Left renal pelvis (tissue), 4 donors: ENCODE measurements at regions not wholly inside any gene's neighbourhood (a gene's known extent, or its start where the extent isn't known, plus 50 kb on each side); places are given as distances from the start of the nearest gene placed in this dataset.

Experiments
- DNase-seq, 4 donors: peaks; one replicate each; pipeline ENCODE4 v3.0.0-alpha.2; 2013; ENCODE audit warnings: low read depth in 4 of 4, low spot score in 3 of 4

DNA sequence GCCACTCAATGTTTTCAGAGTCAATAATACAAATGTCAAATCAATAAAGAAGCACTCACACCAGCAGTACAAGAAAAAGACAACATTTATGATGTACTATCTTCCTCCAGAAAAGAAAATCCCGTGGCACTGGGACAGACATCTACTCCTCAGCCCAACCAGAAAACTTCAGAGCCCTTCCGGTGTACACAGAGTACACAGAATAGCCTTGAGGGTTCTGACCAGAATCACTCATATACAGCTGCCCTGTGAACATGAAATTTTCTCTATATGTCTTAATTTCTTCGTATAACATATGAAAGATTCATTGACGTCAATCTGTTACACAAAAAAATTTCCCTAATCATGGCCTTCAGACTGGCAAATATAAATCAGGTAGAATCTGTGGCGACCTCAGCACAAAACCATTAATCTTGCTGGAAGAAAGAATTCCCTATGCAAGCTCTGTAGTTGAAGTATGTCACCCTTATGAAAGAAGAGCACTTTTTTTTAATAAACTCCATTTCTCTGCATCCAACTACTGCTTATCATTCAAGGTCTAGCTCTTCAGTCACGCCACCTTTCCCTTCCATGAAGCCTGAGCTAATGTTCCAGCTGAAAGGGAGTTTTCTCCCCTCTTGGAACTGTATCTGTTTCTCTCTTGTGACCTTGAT lies 53.8 kb upstream of the PLAAT1 start:
- no peak for DNase-seq

DNA sequence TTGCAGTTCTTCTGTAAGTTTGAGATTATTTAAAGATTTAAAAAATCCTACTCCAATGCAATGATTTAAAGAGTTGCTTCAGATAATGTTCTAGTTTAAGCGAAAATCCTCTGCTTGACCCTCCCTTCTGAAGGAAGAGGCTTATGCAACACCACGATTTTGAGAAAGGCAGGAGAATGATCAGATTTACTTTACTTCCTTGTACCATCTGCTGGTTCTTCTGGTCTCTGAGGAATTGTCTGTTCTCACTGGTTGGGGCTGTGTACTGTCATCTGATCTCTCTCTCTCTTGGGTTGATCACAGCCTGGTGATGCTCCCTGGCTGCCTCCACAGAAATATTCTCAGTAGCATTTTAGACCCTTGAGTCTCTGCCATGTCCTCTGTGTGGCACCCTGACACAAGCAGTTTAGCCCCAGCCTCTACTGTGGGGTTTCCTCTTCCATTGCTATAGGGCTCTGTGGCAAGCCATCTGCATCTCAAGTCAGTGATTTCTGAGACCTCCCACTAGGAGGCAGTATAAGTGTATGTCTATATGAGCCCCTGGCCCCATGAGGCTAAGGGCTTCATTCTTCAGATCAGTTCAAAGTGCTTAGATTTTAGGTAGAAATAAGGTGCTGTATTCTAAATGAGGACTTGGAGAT lies 50.8 kb upstream of the PLAAT1 start:
- DNase-seq, result peak in 1 of 4 donors; percentile 8
